ENCODE measurements at regions not wholly inside any gene's neighbourhood (a gene's known extent, or its start where the extent isn't known, plus 50 kb on each side); places are given as distances from the start of the nearest gene placed in this dataset.

DNA sequence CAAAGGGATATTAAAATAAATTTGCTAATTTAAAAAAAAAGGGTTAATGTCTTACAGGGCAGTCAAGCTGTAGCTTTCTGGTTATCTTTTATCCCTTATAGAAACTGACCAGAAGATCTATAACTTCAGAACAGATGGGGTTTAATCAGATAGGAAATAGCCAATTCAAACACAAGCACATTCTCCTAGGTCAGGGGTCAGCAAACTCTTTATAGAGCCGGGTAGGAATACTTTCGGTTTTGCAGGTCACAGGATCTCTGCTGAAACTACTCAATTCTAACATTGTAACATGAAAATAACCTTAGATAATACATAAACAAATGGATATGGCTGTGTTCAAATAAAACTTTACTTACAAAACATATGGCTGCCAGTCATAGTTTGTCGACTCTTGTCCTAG, 479.8 kb downstream of the ADRA2A start:
- peaks cover 11 to 16% of the 10 kb centered on the region in 2 experiments for H3K4me1 Mint-ChIP-seq
- Histone ChIP-seq H3K79me2 (ENCODE audit: insufficient read depth, low read length) (no peaks in the 10 kb centered on the region), H3K23me2 (ENCODE audit: insufficient read length, low read depth, low read length, poor library complexity, severe bottlenecking) (no peaks in the 10 kb centered on the region), H3K4me1 (ENCODE audit: insufficient read depth, low read length) (no peaks in the 10 kb centered on the region), H2BK12ac (ENCODE audit: insufficient read length, low read depth, low read length) (no peak overlapping the region), H3K23ac (ENCODE audit: insufficient read length, low read depth, low read length) (no peak overlapping the region), H2BK20ac (ENCODE audit: low read depth, low read length, poor library complexity, severe bottlenecking) (no peak overlapping the region), H3K79me1 (ENCODE audit: insufficient read depth, low read depth, low read length, poor library complexity, severe bottlenecking) (no peaks in the 10 kb centered on the region), H3K27me3 (ENCODE audit: insufficient read depth, low read length) (no peaks in the 10 kb centered on the region), H2BK120ac (ENCODE audit: low read depth, low read length, poor library complexity, severe bottlenecking) (no peak overlapping the region), H2AK5ac (ENCODE audit: insufficient read length, low read length) (no peak overlapping the region), H4K5ac (ENCODE audit: insufficient read length, low read depth, low read length) (no peak overlapping the region), H3K27ac (ENCODE audit: insufficient read length, low read depth, low read length) (no peak overlapping the region), H3T11ph (ENCODE audit: low read length) (no peak overlapping the region), H3K14ac (ENCODE audit: insufficient read depth, low read length) (no peak overlapping the region), H3K9me3 (ENCODE audit: control insufficient read depth, low read depth, low read length) (no peaks in the 10 kb centered on the region), H2BK5ac (ENCODE audit: insufficient read length, low read length) (no peak overlapping the region), H3K4ac (ENCODE audit: low read depth, low read length) (no peak overlapping the region), H3K56ac (ENCODE audit: insufficient read length, low read depth, low read length) (no peak overlapping the region), H4K20me1 (ENCODE audit: control insufficient read depth, insufficient read depth, insufficient read length) (no peaks in the 10 kb centered on the region), H3K18ac (ENCODE audit: insufficient read length, low read depth, low read length) (no peak overlapping the region), H2AFZ (ENCODE audit: low read length) (no peak overlapping the region), H3K9ac (ENCODE audit: extremely low read depth, insufficient read length, low read length) (no peak overlapping the region), H3K4me2 (ENCODE audit: insufficient read depth, insufficient read length, low read length) (no peak overlapping the region), H4K91ac (ENCODE audit: insufficient read length, low read depth, low read length) (no peak overlapping the region), H4K8ac (replicated peaks; ENCODE audit: insufficient read length, low read depth, low read length) (no peak overlapping the region), H2BK15ac (ENCODE audit: low read depth, low read length) (no peak overlapping the region)
- H3K27me3 Mint-ChIP-seq (ENCODE audit: low read depth): no peaks in the 10 kb centered on the region
- H3K4me3 Mint-ChIP-seq: no peak overlapping the region
- WGBS (ENCODE audit: extremely low coverage, insufficient read length, low lambda C conversion rate): no CpG with 5 or more reads among the region's 3 CpGs
- no peak overlapping the region for H3K27ac Mint-ChIP-seq
- TF ChIP-seq, protein P1, sequence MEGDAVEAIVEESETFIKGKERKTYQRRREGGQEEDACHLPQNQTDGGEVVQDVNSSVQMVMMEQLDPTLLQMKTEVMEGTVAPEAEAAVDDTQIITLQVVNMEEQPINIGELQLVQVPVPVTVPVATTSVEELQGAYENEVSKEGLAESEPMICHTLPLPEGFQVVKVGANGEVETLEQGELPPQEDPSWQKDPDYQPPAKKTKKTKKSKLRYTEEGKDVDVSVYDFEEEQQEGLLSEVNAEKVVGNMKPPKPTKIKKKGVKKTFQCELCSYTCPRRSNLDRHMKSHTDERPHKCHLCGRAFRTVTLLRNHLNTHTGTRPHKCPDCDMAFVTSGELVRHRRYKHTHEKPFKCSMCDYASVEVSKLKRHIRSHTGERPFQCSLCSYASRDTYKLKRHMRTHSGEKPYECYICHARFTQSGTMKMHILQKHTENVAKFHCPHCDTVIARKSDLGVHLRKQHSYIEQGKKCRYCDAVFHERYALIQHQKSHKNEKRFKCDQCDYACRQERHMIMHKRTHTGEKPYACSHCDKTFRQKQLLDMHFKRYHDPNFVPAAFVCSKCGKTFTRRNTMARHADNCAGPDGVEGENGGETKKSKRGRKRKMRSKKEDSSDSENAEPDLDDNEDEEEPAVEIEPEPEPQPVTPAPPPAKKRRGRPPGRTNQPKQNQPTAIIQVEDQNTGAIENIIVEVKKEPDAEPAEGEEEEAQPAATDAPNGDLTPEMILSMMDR (conservative IDR thresholded peaks at IDR 0.05): no peak
- DNase-seq: no peak
- H3K36me3 Mint-ChIP-seq (ENCODE audit: insufficient read depth in 1 of 3, low read depth in 3 of 3): no peaks in the 10 kb centered on the region
- H3K9me3 Mint-ChIP-seq: no peaks in the 10 kb centered on the region
